ENCODE measurements at regions not wholly inside any gene's neighbourhood (a gene's known extent, or its start where the extent isn't known, plus 50 kb on each side); places are given as distances from the start of the nearest gene placed in this dataset.

GRCh38 chr2:5950736-5951135 is 258.6 kb downstream of the SOX11 start:
- H3K27me3 Mint-ChIP-seq (ENCODE audit: unreplicated experiment) = no peaks in the 10 kb centered on the region
- H3K36me3 Mint-ChIP-seq (ENCODE audit: unreplicated experiment) = peaks cover 5% of the 10 kb centered on the region
- TF ChIP-seq CTCF (IDR thresholded peaks at IDR 0.05; ENCODE audit: partially characterized antibody, unreplicated experiment) = no peak
- no peak overlapping the region for H3K4me3 Mint-ChIP-seq (ENCODE audit: unreplicated experiment)
- no peak overlapping the region for H3K27ac Mint-ChIP-seq (ENCODE audit: unreplicated experiment)
- H3K4me1 Mint-ChIP-seq (ENCODE audit: low read depth, unreplicated experiment) = no peaks in the 10 kb centered on the region
- DNase-seq = no peak
- no peaks in the 10 kb centered on the region for H3K9me3 Mint-ChIP-seq (ENCODE audit: unreplicated experiment)

DNA sequence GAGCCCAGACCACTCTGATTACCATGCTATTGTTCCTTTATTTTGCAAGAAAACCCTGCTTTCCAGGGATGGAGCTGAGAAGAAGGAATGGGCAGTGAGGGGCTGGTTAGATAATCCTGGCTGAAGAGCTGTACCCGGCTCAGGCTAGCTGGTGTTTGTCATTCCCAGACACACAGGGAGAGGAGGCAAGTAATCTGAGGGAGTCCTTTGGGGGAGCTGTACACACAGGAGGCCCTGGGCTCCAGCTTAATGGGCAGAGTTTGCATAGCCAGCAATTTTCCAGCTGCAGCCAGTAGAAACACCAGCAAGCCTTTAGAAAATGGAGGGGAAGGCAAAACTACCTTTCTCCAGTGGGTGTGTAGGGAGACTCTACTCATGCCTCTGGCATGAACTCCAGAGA is 259.3 kb downstream of the SOX11 start:
- H3K4me3 Mint-ChIP-seq (ENCODE audit: unreplicated experiment) = no peak overlapping the region
- no peak overlapping the region for H3K27ac Mint-ChIP-seq (ENCODE audit: unreplicated experiment)
- H3K27me3 Mint-ChIP-seq (ENCODE audit: unreplicated experiment) = no peaks in the 10 kb centered on the region
- H3K36me3 Mint-ChIP-seq (ENCODE audit: unreplicated experiment) = peaks cover 5% of the 10 kb centered on the region
- H3K4me1 Mint-ChIP-seq (ENCODE audit: low read depth, unreplicated experiment) = no peaks in the 10 kb centered on the region
- TF ChIP-seq CTCF (IDR thresholded peaks at IDR 0.05; ENCODE audit: partially characterized antibody, unreplicated experiment) = no peak
- no peaks in the 10 kb centered on the region for H3K9me3 Mint-ChIP-seq (ENCODE audit: unreplicated experiment)
- DNase-seq = no peak

- peaks cover 5% of the 10 kb centered on the region for H3K36me3 Mint-ChIP-seq (ENCODE audit: unreplicated experiment)
- H3K4me1 Mint-ChIP-seq (ENCODE audit: low read depth, unreplicated experiment) = no peaks in the 10 kb centered on the region
- H3K27ac Mint-ChIP-seq (ENCODE audit: unreplicated experiment) = no peak overlapping the region
- no peak for DNase-seq
- H3K27me3 Mint-ChIP-seq (ENCODE audit: unreplicated experiment) = no peaks in the 10 kb centered on the region
- no peaks in the 10 kb centered on the region for H3K9me3 Mint-ChIP-seq (ENCODE audit: unreplicated experiment)
- no peak for TF ChIP-seq CTCF (IDR thresholded peaks at IDR 0.05; ENCODE audit: partially characterized antibody, unreplicated experiment)
- no peak overlapping the region for H3K4me3 Mint-ChIP-seq (ENCODE audit: unreplicated experiment)
Measured at GRCh38 chr2:5953525-5953924, 261.3 kb downstream of the SOX11 start.

DNA sequence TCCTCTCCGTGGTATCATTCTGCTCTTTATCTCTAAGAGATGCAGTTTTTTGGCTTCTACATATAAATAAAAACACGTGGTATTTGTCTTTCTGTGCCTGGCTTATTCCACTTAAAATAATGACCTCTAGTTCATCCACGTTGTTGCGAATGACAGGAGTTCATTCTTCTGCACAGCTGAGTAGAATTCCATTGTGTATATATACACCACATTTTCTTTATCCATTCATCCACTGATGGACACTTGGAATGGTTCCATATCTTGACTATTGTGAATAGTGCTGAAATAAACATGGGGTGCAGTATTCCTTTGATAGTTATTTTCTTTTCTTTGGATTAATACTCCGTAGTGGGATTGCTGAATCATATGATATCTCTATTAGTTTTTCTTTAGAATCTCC is 262.3 kb downstream of the SOX11 start:
- TF ChIP-seq CTCF (IDR thresholded peaks at IDR 0.05; ENCODE audit: partially characterized antibody, unreplicated experiment) = no peak
- Mint-ChIP-seq H3K36me3 (ENCODE audit: unreplicated experiment) (peaks cover 5% of the 10 kb centered on the region), H3K27me3 (ENCODE audit: unreplicated experiment) (no peaks in the 10 kb centered on the region), H3K4me1 (ENCODE audit: low read depth, unreplicated experiment) (no peaks in the 10 kb centered on the region), H3K9me3 (ENCODE audit: unreplicated experiment) (no peaks in the 10 kb centered on the region), H3K27ac (ENCODE audit: unreplicated experiment) (no peak overlapping the region), H3K4me3 (ENCODE audit: unreplicated experiment) (no peak overlapping the region)
- DNase-seq = no peak

GRCh38 chr2:5955921-5956320 is 263.7 kb downstream of the SOX11 start:
- peaks cover 5% of the 10 kb centered on the region for H3K36me3 Mint-ChIP-seq (ENCODE audit: unreplicated experiment)
- no peak overlapping the region for H3K4me3 Mint-ChIP-seq (ENCODE audit: unreplicated experiment)
- no peak overlapping the region for H3K27ac Mint-ChIP-seq (ENCODE audit: unreplicated experiment)
- no peaks in the 10 kb centered on the region for H3K27me3 Mint-ChIP-seq (ENCODE audit: unreplicated experiment)
- no peak for TF ChIP-seq CTCF (IDR thresholded peaks at IDR 0.05; ENCODE audit: partially characterized antibody, unreplicated experiment)
- peaks cover under 1% of the 10 kb centered on the region for H3K9me3 Mint-ChIP-seq (ENCODE audit: unreplicated experiment)
- H3K4me1 Mint-ChIP-seq (ENCODE audit: low read depth, unreplicated experiment) = no peaks in the 10 kb centered on the region
- DNase-seq = no peak

All from glutamatergic neuron (in vitro differentiated cells).